HepG2 (cell line): ENCODE measurements at regions not wholly inside any gene's neighbourhood (a gene's known extent, or its start where the extent isn't known, plus 50 kb on each side); places are given as distances from the start of the nearest gene placed in this dataset.

ENCODE experiments used
- ATAC-seq: fragments of 200-7000 bp; cut with Tn5 transposase; 3 replicates; pipeline ENCODE4 v1.9.1; 2020; ENCODE audit warnings: mild to moderate bottlenecking, moderate library complexity
- BruUV-seq: library from RNA; stranded (reverse); fragments of 400-500 nt; replicated peaks from 2 replicates; lab custom pipeline; 2021; lab: Mats Ljungman, UMichigan
- CTCF ChIA-PET: fragments of 300-600 bp; formaldehyde crosslinking; extraction: SDS; loops from one replicate; lab custom pipeline; 2021; ENCODE audit warnings: low total read pairs, inconsistent platforms, low intra/inter-chr PET ratio; lab: Yijun Ruan, JAX
- POLR2A ChIA-PET: fragments of 350-600 bp; sonication (Branson Sonifier 250); formaldehyde crosslinking; loops from one replicate; lab custom pipeline; 2020; ENCODE audit warnings: antibody characterized with exemption, inconsistent platforms; lab: Yijun Ruan, JAX
- DNase-seq: peaks from one replicate; pipeline ENCODE4 v3.0.0-alpha.2; 2015; ENCODE audit warnings: low spot score
- FAIRE-seq: peaks from 3 replicates; lab custom pipeline; 2011; peaks lifted over from hg19 to GRCh38; lab: Jason Lieb, UNC
- H2AFZ ChIP-seq: one replicate; pipeline ENCODE4 v1.6.1; 2011; ENCODE audit warnings: low read length, inconsistent platforms
- H3K27ac ChIP-seq: fragments of 300-600 bp; 3 replicates; pipeline ENCODE4 v1.8.0; 2011; ENCODE audit warnings: mixed run types, mild to moderate bottlenecking, mixed read lengths, low read length, inconsistent platforms; ENCODE audit not compliant: insufficient read depth; ENCODE audit errors: extremely low read length
- H3K27me3 ChIP-seq, 2 experiments: fragments of 200-600 bp in 1 of 2; 2 replicates in 1 of 2; 3 replicates in 1 of 2; pipeline versions ENCODE4 v1.6.0 to v1.8.0; 2011; ENCODE audit warnings: low read length in 2 of 2, mild to moderate bottlenecking in 2 of 2, moderate library complexity in 2 of 2, inconsistent platforms in 1 of 2; ENCODE audit not compliant: insufficient read depth in 2 of 2, control insufficient read depth in 1 of 2
- H3K36me3 ChIP-seq, 2 experiments: fragments of 200-600 bp in 1 of 2; replicated peaks in 1 of 2; 2 replicates in 1 of 2; 3 replicates in 1 of 2; pipeline versions ENCODE4 v1.5.1 to v1.8.0; 2011; ENCODE audit warnings: low read length in 2 of 2, inconsistent platforms in 1 of 2; ENCODE audit not compliant: insufficient read depth in 2 of 2, control insufficient read depth in 1 of 2
- H3K4me1 ChIP-seq: 2 replicates; pipeline ENCODE4 v1.5.1; 2012; ENCODE audit warnings: low read length, inconsistent platforms; ENCODE audit not compliant: insufficient read depth
- H3K4me2 ChIP-seq: 2 replicates; pipeline ENCODE4 v1.6.0; 2011; ENCODE audit warnings: low read depth, low read length, inconsistent platforms
- H3K4me3 ChIP-seq, 3 experiments: fragments of 200-600 bp in 1 of 3; sonication (generic), shearing (Covaris generic) in 1 of 3; replicated peaks in 1 of 3; 2 replicates each; pipeline ENCODE4 v1.5.1; 2011 to 2016; ENCODE audit warnings: low read length in 3 of 3, inconsistent platforms in 2 of 3, low read depth in 2 of 3, mild to moderate bottlenecking in 2 of 3, control low read depth in 1 of 3, mixed read lengths in 1 of 3; ENCODE audit not compliant: insufficient read depth in 1 of 3
- H3K79me2 ChIP-seq: one replicate; pipeline ENCODE4 v1.6.1; 2011; ENCODE audit warnings: low read length, inconsistent platforms; ENCODE audit not compliant: insufficient read depth
- H3K9ac ChIP-seq: 2 replicates; pipeline ENCODE4 v1.6.0; 2011; ENCODE audit warnings: mild to moderate bottlenecking, low read depth, low read length, inconsistent platforms; ENCODE audit not compliant: insufficient read depth
- H3K9me3 ChIP-seq: 2 replicates; pipeline ENCODE4 v1.5.1; 2012; ENCODE audit warnings: mild to moderate bottlenecking, low read length
- H4K20me1 ChIP-seq: 2 replicates; pipeline ENCODE4 v1.6.0; 2011; ENCODE audit warnings: inconsistent platforms, mild to moderate bottlenecking, low read length, moderate library complexity; ENCODE audit not compliant: insufficient read depth
- HNF4G ChIP-seq, 2 experiments: sonication (generic) in 1 of 2; formaldehyde crosslinking in 1 of 2; IDR thresholded peaks; 2 replicates each; pipeline versions ENCODE4 v1.4.0 to v1.6.1; 2011 to 2020; ENCODE audit warnings: borderline replicate concordance in 2 of 2, low read depth in 2 of 2, mild to moderate bottlenecking in 2 of 2, low read length in 1 of 2, missing genetic modification reagents in 1 of 2, moderate library complexity in 1 of 2
- NR2F6 ChIP-seq, 2 experiments: IDR thresholded peaks; 2 replicates each; pipeline ENCODE4 v1.6.1; 2016; ENCODE audit warnings: antibody characterized with exemption in 1 of 2, mild to moderate bottlenecking in 1 of 2
- WGBS: methylation state at CpG from one replicate; pipeline ENCODE4 v1.1.6; 2017; ENCODE audit warnings: low lambda C conversion rate; 5-methylcytosine and 5-hydroxymethylcytosine counted together
- in situ Hi-C: cut with HindIII; loops from 2 replicates; pipeline ENCODE4 v1.10.0; 2017; ENCODE audit warnings: low pct_unique_long_range_greater_than_20kb; ENCODE audit not compliant: extremely low pct_ligation_motif_present
- intact Hi-C: fragments of 100-400 bp; cut with micrococcal nuclease; formaldehyde crosslinking; loops from one replicate; pipeline ENCODE4 v1.10.0; 2022; ENCODE audit not compliant: unreplicated experiment
- TF ChIP-seq, protein P1 (sequence below): sonication (generic); formaldehyde crosslinking; IDR thresholded peaks from 2 replicates; pipeline ENCODE4 v1.9.0; 2021; ENCODE audit warnings: mild to moderate bottlenecking, missing genetic modification reagents
- TF ChIP-seq, protein P2 (sequence below): sonication (generic); formaldehyde crosslinking; IDR thresholded peaks from 2 replicates; pipeline ENCODE4 v1.4.0; 2020; ENCODE audit warnings: mild to moderate bottlenecking, missing genetic modification reagents

DNA sequence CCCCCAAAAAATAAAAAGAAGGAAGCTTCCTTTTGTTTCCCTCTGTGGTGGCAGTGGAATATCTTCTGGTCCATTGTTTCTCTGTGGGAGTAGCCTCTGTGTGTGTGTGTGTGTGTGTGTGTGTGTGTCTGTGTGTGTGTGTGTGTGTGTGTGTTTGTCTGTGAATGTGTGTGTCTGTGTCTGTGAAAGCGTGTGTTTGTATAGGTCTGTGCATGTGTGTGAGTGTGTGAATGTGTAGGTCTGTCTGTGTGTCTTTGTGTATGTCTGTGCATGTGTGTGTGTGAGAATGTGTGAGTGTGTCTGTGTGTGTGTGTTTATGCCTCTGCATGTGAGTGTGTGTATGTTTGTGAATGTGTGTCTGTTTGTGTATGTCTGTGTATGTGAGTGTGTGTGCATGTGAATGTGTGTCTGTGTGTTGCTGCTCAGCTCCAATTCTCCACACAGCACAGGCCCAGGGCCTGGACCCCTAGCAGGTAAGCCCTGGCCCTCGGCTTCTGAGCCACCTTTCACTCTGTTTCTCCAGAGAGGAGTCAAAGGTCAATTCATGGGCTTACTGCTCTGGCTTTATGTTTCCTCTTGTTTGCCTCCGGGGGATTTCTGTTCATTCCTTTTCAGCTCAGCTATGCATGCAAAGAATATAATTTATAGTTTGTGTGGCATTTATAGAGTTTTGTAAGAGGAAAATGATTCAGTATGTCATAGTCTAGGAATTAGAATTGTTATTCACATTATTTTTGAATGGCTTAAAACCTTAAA, 89.8 kb downstream of the UCHL1 start:
- no TSS peak for BruUV-seq

More for the DNA sequence above, 89.8 kb downstream of the UCHL1 start:
- FAIRE-seq, result no peak
- Histone ChIP-seq H3K27me3 (no peaks in the 10 kb centered on the region), H4K20me1 (no peaks in the 10 kb centered on the region), H3K4me3 (no peak overlapping the region), H3K9me3 (no peaks in the 10 kb centered on the region), H3K27ac (no peak overlapping the region), H3K36me3 (no peaks in the 10 kb centered on the region), H3K4me1 (peaks cover 13% of the 10 kb centered on the region), H2AFZ (no peak overlapping the region), H3K4me2 (no peak overlapping the region), H3K79me2 (no peaks in the 10 kb centered on the region), H3K9ac (no peak overlapping the region)
- in situ Hi-C loops (no loop called here), intact Hi-C loops (no loop called here)
- 13% methylated on average over 2 of the region's 3 CpGs for WGBS
- ATAC-seq, result peak; percentile 69
- TF ChIP-seq, protein P1, sequence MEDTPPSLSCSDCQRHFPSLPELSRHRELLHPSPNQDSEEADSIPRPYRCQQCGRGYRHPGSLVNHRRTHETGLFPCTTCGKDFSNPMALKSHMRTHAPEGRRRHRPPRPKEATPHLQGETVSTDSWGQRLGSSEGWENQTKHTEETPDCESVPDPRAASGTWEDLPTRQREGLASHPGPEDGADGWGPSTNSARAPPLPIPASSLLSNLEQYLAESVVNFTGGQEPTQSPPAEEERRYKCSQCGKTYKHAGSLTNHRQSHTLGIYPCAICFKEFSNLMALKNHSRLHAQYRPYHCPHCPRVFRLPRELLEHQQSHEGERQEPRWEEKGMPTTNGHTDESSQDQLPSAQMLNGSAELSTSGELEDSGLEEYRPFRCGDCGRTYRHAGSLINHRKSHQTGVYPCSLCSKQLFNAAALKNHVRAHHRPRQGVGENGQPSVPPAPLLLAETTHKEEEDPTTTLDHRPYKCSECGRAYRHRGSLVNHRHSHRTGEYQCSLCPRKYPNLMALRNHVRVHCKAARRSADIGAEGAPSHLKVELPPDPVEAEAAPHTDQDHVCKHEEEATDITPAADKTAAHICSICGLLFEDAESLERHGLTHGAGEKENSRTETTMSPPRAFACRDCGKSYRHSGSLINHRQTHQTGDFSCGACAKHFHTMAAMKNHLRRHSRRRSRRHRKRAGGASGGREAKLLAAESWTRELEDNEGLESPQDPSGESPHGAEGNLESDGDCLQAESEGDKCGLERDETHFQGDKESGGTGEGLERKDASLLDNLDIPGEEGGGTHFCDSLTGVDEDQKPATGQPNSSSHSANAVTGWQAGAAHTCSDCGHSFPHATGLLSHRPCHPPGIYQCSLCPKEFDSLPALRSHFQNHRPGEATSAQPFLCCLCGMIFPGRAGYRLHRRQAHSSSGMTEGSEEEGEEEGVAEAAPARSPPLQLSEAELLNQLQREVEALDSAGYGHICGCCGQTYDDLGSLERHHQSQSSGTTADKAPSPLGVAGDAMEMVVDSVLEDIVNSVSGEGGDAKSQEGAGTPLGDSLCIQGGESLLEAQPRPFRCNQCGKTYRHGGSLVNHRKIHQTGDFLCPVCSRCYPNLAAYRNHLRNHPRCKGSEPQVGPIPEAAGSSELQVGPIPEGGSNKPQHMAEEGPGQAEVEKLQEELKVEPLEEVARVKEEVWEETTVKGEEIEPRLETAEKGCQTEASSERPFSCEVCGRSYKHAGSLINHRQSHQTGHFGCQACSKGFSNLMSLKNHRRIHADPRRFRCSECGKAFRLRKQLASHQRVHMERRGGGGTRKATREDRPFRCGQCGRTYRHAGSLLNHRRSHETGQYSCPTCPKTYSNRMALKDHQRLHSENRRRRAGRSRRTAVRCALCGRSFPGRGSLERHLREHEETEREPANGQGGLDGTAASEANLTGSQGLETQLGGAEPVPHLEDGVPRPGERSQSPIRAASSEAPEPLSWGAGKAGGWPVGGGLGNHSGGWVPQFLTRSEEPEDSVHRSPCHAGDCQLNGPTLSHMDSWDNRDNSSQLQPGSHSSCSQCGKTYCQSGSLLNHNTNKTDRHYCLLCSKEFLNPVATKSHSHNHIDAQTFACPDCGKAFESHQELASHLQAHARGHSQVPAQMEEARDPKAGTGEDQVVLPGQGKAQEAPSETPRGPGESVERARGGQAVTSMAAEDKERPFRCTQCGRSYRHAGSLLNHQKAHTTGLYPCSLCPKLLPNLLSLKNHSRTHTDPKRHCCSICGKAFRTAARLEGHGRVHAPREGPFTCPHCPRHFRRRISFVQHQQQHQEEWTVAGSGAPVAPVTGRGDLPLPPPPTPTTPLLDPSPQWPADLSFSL, result 0 out of 2 replicates have a peak, but pooled peaks have one; percentile 59
- TF ChIP-seq, protein P2, sequence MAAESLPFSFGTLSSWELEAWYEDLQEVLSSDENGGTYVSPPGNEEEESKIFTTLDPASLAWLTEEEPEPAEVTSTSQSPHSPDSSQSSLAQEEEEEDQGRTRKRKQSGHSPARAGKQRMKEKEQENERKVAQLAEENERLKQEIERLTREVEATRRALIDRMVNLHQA, result no peak
- peak; percentile 54; the same call in 1 of the 2 replicates for TF ChIP-seq NR2F6 (IDR thresholded peaks at IDR 0.05)
- TF ChIP-seq NR2F6 (CRISPR knock-in tag; IDR thresholded peaks at IDR 0.05), result no peak
- peak; percentile 34; the same call in 1 of the 2 replicates for TF ChIP-seq HNF4G (IDR thresholded peaks at IDR 0.05; ENCODE audit: borderline replicate concordance, low read depth, low read length)
- no peak for TF ChIP-seq HNF4G (CRISPR knock-in tag; IDR thresholded peaks at IDR 0.05; ENCODE audit: borderline replicate concordance, low read depth)
- POLR2A ChIA-PET, result no interaction called here
- DNase-seq, result no peak
- CTCF ChIA-PET, result no interaction called here
